SK-N-SH (cell line): ENCODE measurements at regions not wholly inside any gene's neighbourhood (a gene's known extent, or its start where the extent isn't known, plus 50 kb on each side); places are given as distances from the start of the nearest gene placed in this dataset.

Experiments
- CHD2 ChIP-seq: fragments of 150-350 bp; IDR thresholded peaks from 2 replicates; pipeline ENCODE4 v1.6.1; 2018; ENCODE audit warnings: low read length; ENCODE audit not compliant: partially characterized antibody
- CTCF ChIP-seq: fragments of 200-600 bp; sonication (generic); IDR thresholded peaks from 2 replicates; pipeline ENCODE4 v1.6.1; 2017; ENCODE audit warnings: antibody characterized with exemption, mild to moderate bottlenecking, moderate library complexity
- EZH2phosphoT487 ChIP-seq: fragments of 200-600 bp; sonication (generic); IDR thresholded peaks from 2 replicates; pipeline ENCODE4 v1.6.1; 2017; ENCODE audit warnings: low read depth, mixed run types, mild to moderate bottlenecking, antibody characterized with exemption, moderate library complexity, borderline replicate concordance
- FOXM1 ChIP-seq: IDR thresholded peaks from 2 replicates; pipeline ENCODE4 v1.4.0; 2012; ENCODE audit warnings: low read depth, mild to moderate bottlenecking
- GATA2 ChIP-seq: sonication (generic); formaldehyde crosslinking; IDR thresholded peaks from 2 replicates; pipeline ENCODE4 v1.5.0; 2020; ENCODE audit warnings: mild to moderate bottlenecking, missing genetic modification reagents
- MAX ChIP-seq: IDR thresholded peaks from 2 replicates; pipeline ENCODE4 v1.4.0; 2012; ENCODE audit warnings: low read depth
- TAF1 ChIP-seq: IDR thresholded peaks from 2 replicates; pipeline ENCODE4 v1.6.1; 2012; ENCODE audit warnings: low read depth, mild to moderate bottlenecking, low read length, moderate library complexity, borderline replicate concordance
- ZBTB33 ChIP-seq: IDR thresholded peaks from 2 replicates; pipeline ENCODE4 v1.4.0; 2012; ENCODE audit warnings: low read depth, borderline replicate concordance

GRCh38 chr22:47690166-47690565 is 927.7 kb downstream of the TBC1D22A start:
- TF ChIP-seq EZH2phosphoT487 (no peak), CTCF (no peak), ZBTB33 (no peak), GATA2 (no peak), TAF1 (no peak), CHD2 (no peak), MAX (no peak), FOXM1 (no peak)
